ENCODE measurements at regions not wholly inside any gene's neighbourhood (a gene's known extent, or its start where the extent isn't known, plus 50 kb on each side); places are given as distances from the start of the nearest gene placed in this dataset.

DNA sequence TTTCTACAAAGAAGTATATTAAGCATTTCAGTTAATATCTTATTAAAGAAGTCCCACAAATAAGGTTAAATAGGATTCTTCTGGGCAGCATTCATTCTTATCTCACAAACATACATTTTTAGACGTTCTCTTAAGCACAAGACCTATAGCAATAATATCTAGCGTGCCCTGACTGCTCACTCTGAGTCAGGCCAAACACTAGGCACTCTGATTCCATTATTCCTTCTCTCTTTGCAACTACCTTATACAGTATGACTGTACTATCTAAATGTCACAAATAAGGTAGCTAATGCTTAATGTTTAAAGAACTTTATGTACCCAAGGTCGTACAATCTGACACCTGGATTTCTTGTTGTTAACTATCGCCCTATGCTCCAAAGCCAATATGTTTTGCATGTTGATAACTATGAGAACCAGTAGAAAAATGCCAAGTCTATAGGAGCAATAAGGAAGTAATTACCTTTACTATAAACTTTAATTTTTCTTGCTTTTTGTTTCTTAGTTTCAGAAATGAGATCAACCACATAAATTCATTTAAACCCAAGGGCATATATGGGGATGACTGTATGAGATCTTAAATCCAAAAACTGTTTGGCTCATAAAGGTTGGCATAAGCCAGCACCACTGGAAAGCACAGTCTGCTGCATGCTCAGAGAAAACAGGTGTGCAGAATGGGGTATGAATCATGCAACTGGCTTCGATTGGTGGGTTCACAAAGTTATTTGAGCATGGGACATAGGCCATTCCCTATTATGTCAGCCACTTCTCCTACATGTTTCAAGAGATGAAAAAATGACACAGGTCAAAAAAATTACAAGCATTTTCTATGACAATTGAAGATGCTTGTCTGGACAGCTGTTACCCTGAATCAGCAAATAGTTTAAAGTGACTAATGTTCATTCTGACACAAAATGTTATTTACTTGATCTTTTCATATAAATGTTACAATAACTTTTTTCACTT lies 352.0 kb downstream of the IRS1 start:
- H3K27ac ChIP-seq (ENCODE audit: low read depth), result no peak overlapping the region
- Mint-ChIP-seq H3K4me3 (no peak overlapping the region), H3K36me3 (ENCODE audit: low read depth) (peaks cover 8% of the 10 kb centered on the region), H3K9me3 (peaks cover 6% of the 10 kb centered on the region; the same call in 2 of the 3 replicates), H3K4me1 (peaks cover 4% of the 10 kb centered on the region; the same call in 2 of the 3 replicates), H3K27ac (no peak overlapping the region), H3K27me3 (ENCODE audit: insufficient read depth, low read depth, poor library complexity) (no peaks in the 10 kb centered on the region)
- H3K27me3 ChIP-seq (ENCODE audit: insufficient read depth), result no peaks in the 10 kb centered on the region
- no peaks in the 10 kb centered on the region for H3K36me3 ChIP-seq (ENCODE audit: insufficient read depth)
- no peaks in the 10 kb centered on the region for H3F3A ChIP-seq (replicated peaks; ENCODE audit: low read depth)
- DNase-seq (ENCODE audit: low spot score), result no peak
- no peak overlapping the region for H2AFZ ChIP-seq
- no peak overlapping the region for H3K4me3 ChIP-seq
- H3K79me2 ChIP-seq (replicated peaks; ENCODE audit: insufficient read depth), result no peaks in the 10 kb centered on the region
- H3K4me1 ChIP-seq (ENCODE audit: insufficient read depth), result no peaks in the 10 kb centered on the region; the same call in 1 of the 2 replicates
- no peaks in the 10 kb centered on the region for H4K20me1 ChIP-seq (replicated peaks; ENCODE audit: insufficient read depth)
- H3K9me2 ChIP-seq (ENCODE audit: insufficient read depth), result peaks cover 4% of the 10 kb centered on the region; the same call in 1 of the 2 replicates
- no peak for ATAC-seq
- no peak overlapping the region for H3K4me2 ChIP-seq
- no peak for TF ChIP-seq NANOG (IDR thresholded peaks at IDR 0.05; ENCODE audit: borderline replicate concordance)
- TF ChIP-seq, protein P1, sequence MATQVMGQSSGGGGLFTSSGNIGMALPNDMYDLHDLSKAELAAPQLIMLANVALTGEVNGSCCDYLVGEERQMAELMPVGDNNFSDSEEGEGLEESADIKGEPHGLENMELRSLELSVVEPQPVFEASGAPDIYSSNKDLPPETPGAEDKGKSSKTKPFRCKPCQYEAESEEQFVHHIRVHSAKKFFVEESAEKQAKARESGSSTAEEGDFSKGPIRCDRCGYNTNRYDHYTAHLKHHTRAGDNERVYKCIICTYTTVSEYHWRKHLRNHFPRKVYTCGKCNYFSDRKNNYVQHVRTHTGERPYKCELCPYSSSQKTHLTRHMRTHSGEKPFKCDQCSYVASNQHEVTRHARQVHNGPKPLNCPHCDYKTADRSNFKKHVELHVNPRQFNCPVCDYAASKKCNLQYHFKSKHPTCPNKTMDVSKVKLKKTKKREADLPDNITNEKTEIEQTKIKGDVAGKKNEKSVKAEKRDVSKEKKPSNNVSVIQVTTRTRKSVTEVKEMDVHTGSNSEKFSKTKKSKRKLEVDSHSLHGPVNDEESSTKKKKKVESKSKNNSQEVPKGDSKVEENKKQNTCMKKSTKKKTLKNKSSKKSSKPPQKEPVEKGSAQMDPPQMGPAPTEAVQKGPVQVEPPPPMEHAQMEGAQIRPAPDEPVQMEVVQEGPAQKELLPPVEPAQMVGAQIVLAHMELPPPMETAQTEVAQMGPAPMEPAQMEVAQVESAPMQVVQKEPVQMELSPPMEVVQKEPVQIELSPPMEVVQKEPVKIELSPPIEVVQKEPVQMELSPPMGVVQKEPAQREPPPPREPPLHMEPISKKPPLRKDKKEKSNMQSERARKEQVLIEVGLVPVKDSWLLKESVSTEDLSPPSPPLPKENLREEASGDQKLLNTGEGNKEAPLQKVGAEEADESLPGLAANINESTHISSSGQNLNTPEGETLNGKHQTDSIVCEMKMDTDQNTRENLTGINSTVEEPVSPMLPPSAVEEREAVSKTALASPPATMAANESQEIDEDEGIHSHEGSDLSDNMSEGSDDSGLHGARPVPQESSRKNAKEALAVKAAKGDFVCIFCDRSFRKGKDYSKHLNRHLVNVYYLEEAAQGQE (IDR thresholded peaks at IDR 0.05; ENCODE audit: unreplicated experiment), result no peak
- no peak for TF ChIP-seq ZNF331 (CRISPR knock-in tag; IDR thresholded peaks at IDR 0.05; ENCODE audit: low read depth)
- TF ChIP-seq JUNB (IDR thresholded peaks at IDR 0.05; ENCODE audit: unreplicated experiment), result no peak
- no peak for TF ChIP-seq EZH2phosphoT487 (IDR thresholded peaks at IDR 0.05; ENCODE audit: unreplicated experiment)
- TF ChIP-seq ZNF114 (CRISPR knock-in tag; IDR thresholded peaks at IDR 0.05), result no peak
- no peak for TF ChIP-seq POLR2AphosphoS5 (IDR thresholded peaks at IDR 0.05; ENCODE audit: low read depth)
- no peak for TF ChIP-seq ETS1 (IDR thresholded peaks at IDR 0.05)
- TF ChIP-seq CREB1 (CRISPR knock-in tag; IDR thresholded peaks at IDR 0.05; ENCODE audit: low read depth), result no peak
- no peak for TF ChIP-seq STAT1 (IDR thresholded peaks at IDR 0.05; ENCODE audit: unreplicated experiment)
- no peak for TF ChIP-seq EZH2 (IDR thresholded peaks at IDR 0.05; ENCODE audit: low read depth, unreplicated experiment)
- TF ChIP-seq, protein P2, sequence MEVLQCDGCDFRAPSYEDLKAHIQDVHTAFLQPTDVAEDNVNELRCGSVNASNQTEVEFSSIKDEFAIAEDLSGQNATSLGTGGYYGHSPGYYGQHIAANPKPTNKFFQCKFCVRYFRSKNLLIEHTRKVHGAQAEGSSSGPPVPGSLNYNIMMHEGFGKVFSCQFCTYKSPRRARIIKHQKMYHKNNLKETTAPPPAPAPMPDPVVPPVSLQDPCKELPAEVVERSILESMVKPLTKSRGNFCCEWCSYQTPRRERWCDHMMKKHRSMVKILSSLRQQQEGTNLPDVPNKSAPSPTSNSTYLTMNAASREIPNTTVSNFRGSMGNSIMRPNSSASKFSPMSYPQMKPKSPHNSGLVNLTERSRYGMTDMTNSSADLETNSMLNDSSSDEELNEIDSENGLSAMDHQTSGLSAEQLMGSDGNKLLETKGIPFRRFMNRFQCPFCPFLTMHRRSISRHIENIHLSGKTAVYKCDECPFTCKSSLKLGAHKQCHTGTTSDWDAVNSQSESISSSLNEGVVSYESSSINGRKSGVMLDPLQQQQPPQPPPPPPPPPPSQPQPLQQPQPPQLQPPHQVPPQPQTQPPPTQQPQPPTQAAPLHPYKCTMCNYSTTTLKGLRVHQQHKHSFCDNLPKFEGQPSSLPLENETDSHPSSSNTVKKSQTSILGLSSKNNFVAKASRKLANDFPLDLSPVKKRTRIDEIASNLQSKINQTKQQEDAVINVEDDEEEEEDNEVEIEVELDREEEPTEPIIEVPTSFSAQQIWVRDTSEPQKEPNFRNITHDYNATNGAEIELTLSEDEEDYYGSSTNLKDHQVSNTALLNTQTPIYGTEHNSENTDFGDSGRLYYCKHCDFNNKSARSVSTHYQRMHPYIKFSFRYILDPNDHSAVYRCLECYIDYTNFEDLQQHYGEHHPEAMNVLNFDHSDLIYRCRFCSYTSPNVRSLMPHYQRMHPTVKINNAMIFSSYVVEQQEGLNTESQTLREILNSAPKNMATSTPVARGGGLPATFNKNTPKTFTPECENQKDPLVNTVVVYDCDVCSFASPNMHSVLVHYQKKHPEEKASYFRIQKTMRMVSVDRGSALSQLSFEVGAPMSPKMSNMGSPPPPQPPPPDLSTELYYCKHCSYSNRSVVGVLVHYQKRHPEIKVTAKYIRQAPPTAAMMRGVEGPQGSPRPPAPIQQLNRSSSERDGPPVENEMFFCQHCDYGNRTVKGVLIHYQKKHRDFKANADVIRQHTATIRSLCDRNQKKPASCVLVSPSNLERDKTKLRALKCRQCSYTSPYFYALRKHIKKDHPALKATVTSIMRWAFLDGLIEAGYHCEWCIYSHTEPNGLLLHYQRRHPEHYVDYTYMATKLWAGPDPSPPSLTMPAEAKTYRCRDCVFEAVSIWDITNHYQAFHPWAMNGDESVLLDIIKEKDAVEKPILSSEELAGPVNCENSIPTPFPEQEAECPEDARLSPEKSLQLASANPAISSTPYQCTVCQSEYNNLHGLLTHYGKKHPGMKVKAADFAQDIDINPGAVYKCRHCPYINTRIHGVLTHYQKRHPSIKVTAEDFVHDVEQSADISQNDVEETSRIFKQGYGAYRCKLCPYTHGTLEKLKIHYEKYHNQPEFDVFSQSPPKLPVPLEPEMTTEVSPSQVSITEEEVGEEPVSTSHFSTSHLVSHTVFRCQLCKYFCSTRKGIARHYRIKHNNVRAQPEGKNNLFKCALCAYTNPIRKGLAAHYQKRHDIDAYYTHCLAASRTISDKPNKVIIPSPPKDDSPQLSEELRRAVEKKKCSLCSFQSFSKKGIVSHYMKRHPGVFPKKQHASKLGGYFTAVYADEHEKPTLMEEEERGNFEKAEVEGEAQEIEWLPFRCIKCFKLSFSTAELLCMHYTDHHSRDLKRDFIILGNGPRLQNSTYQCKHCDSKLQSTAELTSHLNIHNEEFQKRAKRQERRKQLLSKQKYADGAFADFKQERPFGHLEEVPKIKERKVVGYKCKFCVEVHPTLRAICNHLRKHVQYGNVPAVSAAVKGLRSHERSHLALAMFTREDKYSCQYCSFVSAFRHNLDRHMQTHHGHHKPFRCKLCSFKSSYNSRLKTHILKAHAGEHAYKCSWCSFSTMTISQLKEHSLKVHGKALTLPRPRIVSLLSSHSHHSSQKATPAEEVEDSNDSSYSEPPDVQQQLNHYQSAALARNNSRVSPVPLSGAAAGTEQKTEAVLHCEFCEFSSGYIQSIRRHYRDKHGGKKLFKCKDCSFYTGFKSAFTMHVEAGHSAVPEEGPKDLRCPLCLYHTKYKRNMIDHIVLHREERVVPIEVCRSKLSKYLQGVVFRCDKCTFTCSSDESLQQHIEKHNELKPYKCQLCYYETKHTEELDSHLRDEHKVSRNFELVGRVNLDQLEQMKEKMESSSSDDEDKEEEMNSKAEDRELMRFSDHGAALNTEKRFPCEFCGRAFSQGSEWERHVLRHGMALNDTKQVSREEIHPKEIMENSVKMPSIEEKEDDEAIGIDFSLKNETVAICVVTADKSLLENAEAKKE (CRISPR knock-in tag; IDR thresholded peaks at IDR 0.05), result no peak
- TF ChIP-seq CTCF (conservative IDR thresholded peaks at IDR 0.05; ENCODE audit: low read depth in 2 of 2), result no peak
